GM12878 (cell line): ENCODE measurements at regions not wholly inside any gene's neighbourhood (a gene's known extent, or its start where the extent isn't known, plus 50 kb on each side); places are given as distances from the start of the nearest gene placed in this dataset.

Source experiments
- ATAC-seq: fragments of 200-7000 bp; cut with Tn5 transposase; 3 replicates; pipeline ENCODE4 v1.9.1; 2020; ENCODE audit warnings: mild to moderate bottlenecking, moderate library complexity
- BruUV-seq: library from RNA; stranded (reverse); fragments of 400-500 nt; replicated peaks from 2 replicates; lab custom pipeline; 2021; lab: Mats Ljungman, UMichigan
- CTCF ChIA-PET: fragments of 300-600 bp; sonication (Branson Sonifier 250); formaldehyde crosslinking; extraction: SDS; loops from one replicate; lab custom pipeline; 2021; ENCODE audit warnings: inconsistent platforms; lab: Yijun Ruan, JAX
- POLR2A ChIA-PET: fragments of 350-600 bp; formaldehyde crosslinking; extraction: SDS; loops from one replicate; lab custom pipeline; 2021; ENCODE audit warnings: inconsistent platforms; lab: Charles Lee
- RAD21 ChIA-PET: fragments of 300-600 bp; sonication (Branson Sonifier 250); formaldehyde crosslinking; loops from one replicate; lab custom pipeline; 2023; ENCODE audit warnings: antibody characterized with exemption; ENCODE audit not compliant: unreplicated experiment; lab: Charles Lee
- SMC1A ChIA-PET: fragments of 300-600 bp; sonication (Branson Sonifier 250); formaldehyde crosslinking; loops from one replicate; lab custom pipeline; 2023; ENCODE audit not compliant: unreplicated experiment, uncharacterized antibody; lab: Charles Lee
- DNase-seq: peaks from one replicate; pipeline ENCODE4 v3.0.0-alpha.2; 2011; ENCODE audit warnings: low read depth, low spot score
- FAIRE-seq: peaks from 3 replicates; lab custom pipeline; 2011; peaks lifted over from hg19 to GRCh38; lab: Jason Lieb, UNC
- H2AFZ ChIP-seq: 2 replicates; pipeline ENCODE4 v1.6.0; 2011; ENCODE audit warnings: low read depth, low read length, control low read depth; ENCODE audit not compliant: control insufficient read depth
- H3K27ac ChIP-seq: 2 replicates; pipeline ENCODE4 v1.5.1; 2011; ENCODE audit warnings: control low read depth; ENCODE audit not compliant: control insufficient read depth, insufficient read depth
- H3K27me3 ChIP-seq, 2 experiments: replicated peaks in 1 of 2; 2 replicates each; pipeline versions ENCODE4 v1.6.0 to v1.6.1; 2011; ENCODE audit warnings: low read length in 1 of 2; ENCODE audit not compliant: control insufficient read depth in 2 of 2, insufficient read depth in 2 of 2
- H3K36me3 ChIP-seq, 2 experiments: 2 replicates each; pipeline ENCODE4 v1.5.1; 2011; ENCODE audit warnings: low read length in 1 of 2; ENCODE audit not compliant: control insufficient read depth in 2 of 2, insufficient read depth in 2 of 2
- H3K4me1 ChIP-seq: 2 replicates; pipeline ENCODE4 v1.6.1; 2011; ENCODE audit warnings: mild to moderate bottlenecking, low read length, moderate library complexity, mixed read lengths; ENCODE audit not compliant: control insufficient read depth, insufficient read depth
- H3K4me2 ChIP-seq: 2 replicates; pipeline ENCODE4 v1.6.0; 2011; ENCODE audit warnings: control low read depth; ENCODE audit not compliant: control insufficient read depth, insufficient read depth
- H3K4me3 ChIP-seq: fragments of 200-600 bp; sonication (generic); 2 replicates; pipeline ENCODE4 v1.5.1; 2016
- H3K79me2 ChIP-seq: 2 replicates; pipeline ENCODE4 v1.6.0; 2011; ENCODE audit warnings: low read length; ENCODE audit not compliant: control insufficient read depth, insufficient read depth
- H3K9ac ChIP-seq: 2 replicates; pipeline ENCODE4 v1.8.0; 2011; ENCODE audit warnings: low read length, control low read depth, mixed read lengths; ENCODE audit not compliant: control insufficient read depth, insufficient read depth
- H3K9me3 ChIP-seq: replicated peaks from 3 replicates; pipeline ENCODE4 v1.5.1; 2011; ENCODE audit warnings: mild to moderate bottlenecking, low read length; ENCODE audit not compliant: control insufficient read depth, insufficient read depth
- H4K20me1 ChIP-seq: 2 replicates; pipeline ENCODE4 v1.6.0; 2011; ENCODE audit not compliant: control insufficient read depth, insufficient read depth
- ATF7 ChIP-seq: fragments of 450-650 bp; IDR thresholded peaks from 2 replicates; pipeline ENCODE4 v1.6.1; 2016; ENCODE audit warnings: low read depth, mild to moderate bottlenecking
- EGR1 ChIP-seq, 2 experiments: IDR thresholded peaks; 1 replicate in 1 of 2; 2 replicates in 1 of 2; pipeline ENCODE4 v1.6.1; 2011 to 2012; ENCODE audit warnings: low read depth in 2 of 2, low read length in 2 of 2, borderline replicate concordance in 1 of 2, mild to moderate bottlenecking in 1 of 2, moderate library complexity in 1 of 2
- FOXK2 ChIP-seq: fragments of 450-650 bp; IDR thresholded peaks from 2 replicates; pipeline ENCODE4 v1.6.1; 2017; ENCODE audit warnings: mild to moderate bottlenecking, moderate library complexity
- FOXM1 ChIP-seq: IDR thresholded peaks from 2 replicates; pipeline ENCODE4 v1.6.1; 2012; ENCODE audit warnings: low read depth, mild to moderate bottlenecking, inconsistent platforms, low read length, moderate library complexity
- POU2F2 ChIP-seq: IDR thresholded peaks from 3 replicates; pipeline ENCODE4 v1.6.1; 2011; ENCODE audit warnings: low read depth, mild to moderate bottlenecking, low read length, borderline replicate concordance
- REST ChIP-seq: IDR thresholded peaks from 2 replicates; pipeline ENCODE4 v1.6.1; 2012; ENCODE audit warnings: mild to moderate bottlenecking, low read depth, low read length
- SMC3 ChIP-seq: IDR thresholded peaks from 2 replicates; pipeline ENCODE4 v1.6.1; 2011; ENCODE audit warnings: low read length, improper control_type of control experiment, borderline replicate concordance
- TCF7 ChIP-seq: IDR thresholded peaks from 2 replicates; pipeline ENCODE4 v1.6.1; 2014; ENCODE audit warnings: antibody characterized with exemption, borderline replicate concordance
- ZNF207 ChIP-seq: fragments of 450-650 bp; IDR thresholded peaks from 2 replicates; pipeline ENCODE4 v1.6.1; 2014; ENCODE audit warnings: antibody characterized with exemption, mild to moderate bottlenecking, borderline replicate concordance
- WGBS: methylation state at CpG from one replicate; pipeline ENCODE4 v1.1.6; 2016; ENCODE audit warnings: low lambda C conversion rate; ENCODE audit not compliant: insufficient replicate concordance, insufficient coverage; ENCODE audit errors: missing lambda C conversion rate; 5-methylcytosine and 5-hydroxymethylcytosine counted together
- in situ Hi-C: fragments of 300-500 bp; cut with MboI; formaldehyde crosslinking; loops from 9 replicates; pipeline ENCODE4 v1.14.3; 2018; ENCODE audit warnings: mixed read lengths
- intact Hi-C: fragments of 100-400 bp; cut with micrococcal nuclease; formaldehyde crosslinking; loops from one replicate; pipeline ENCODE4 v1.14.2; 2022; ENCODE audit not compliant: unreplicated experiment

GRCh38 chr9:82894548-82894947 lies 168.4 kb downstream of the RASEF start:
- Histone ChIP-seq H3K27me3 (no peaks in the 10 kb centered on the region), H3K4me2 (no peak overlapping the region), H3K36me3 (no peaks in the 10 kb centered on the region), H2AFZ (no peak overlapping the region), H3K9ac (no peak overlapping the region), H3K79me2 (no peaks in the 10 kb centered on the region), H3K9me3 (no peaks in the 10 kb centered on the region), H3K4me3 (no peak overlapping the region), H4K20me1 (no peaks in the 10 kb centered on the region), H3K4me1 (no peaks in the 10 kb centered on the region), H3K27ac (no peak overlapping the region)
- no peak for FAIRE-seq
- no peak for ATAC-seq
- DNase-seq = no peak
- in situ Hi-C loops (no loop called here), intact Hi-C loops (no loop called here)
- TF ChIP-seq ZNF207 = no peak
- ChIA-PET POLR2A (no interaction called here), SMC1A (no interaction called here), CTCF (no interaction called here), RAD21 (no interaction called here)
- WGBS = 0% methylated on average over 1 of the region's 1 CpG
- BruUV-seq = no TSS peak

- in situ Hi-C loops = no loop called here
- ChIA-PET RAD21 (no interaction called here), SMC1A (no interaction called here), POLR2A (no interaction called here), CTCF (no interaction called here)
- H4K20me1 ChIP-seq = no peaks in the 10 kb centered on the region
- FAIRE-seq = no peak
- no peak overlapping the region for H3K4me3 ChIP-seq
- H3K4me1 ChIP-seq = no peaks in the 10 kb centered on the region
- no peak for DNase-seq
- TF ChIP-seq TCF7 (no peak), POU2F2 (no peak), FOXK2 (no peak), FOXM1 (no peak), REST (no peak), SMC3 (no peak), ATF7 (no peak), EGR1 (IDR thresholded peaks at IDR 0.05; ENCODE audit: borderline replicate concordance in 1 of 2, low read depth in 2 of 2, low read length in 2 of 2) (no peak)
- intact Hi-C loops = no loop called here
- no peaks in the 10 kb centered on the region for H3K36me3 ChIP-seq
- WGBS = 43% methylated on average over 4 of the region's 4 CpGs
- BruUV-seq = no TSS peak
- H3K79me2 ChIP-seq = no peaks in the 10 kb centered on the region
- H3K4me2 ChIP-seq = no peak overlapping the region
- H3K27me3 ChIP-seq = no peaks in the 10 kb centered on the region
- H2AFZ ChIP-seq = no peak overlapping the region
- no peak overlapping the region for H3K27ac ChIP-seq
- no peaks in the 10 kb centered on the region for H3K9me3 ChIP-seq
- H3K9ac ChIP-seq = no peak overlapping the region
- no peak for ATAC-seq
Observed at GRCh38 chr9:82894961-82895821, 167.8 kb downstream of the RASEF start.
